ENCODE measurements at regions not wholly inside any gene's neighbourhood (a gene's known extent, or its start where the extent isn't known, plus 50 kb on each side); places are given as distances from the start of the nearest gene placed in this dataset.

DNA sequence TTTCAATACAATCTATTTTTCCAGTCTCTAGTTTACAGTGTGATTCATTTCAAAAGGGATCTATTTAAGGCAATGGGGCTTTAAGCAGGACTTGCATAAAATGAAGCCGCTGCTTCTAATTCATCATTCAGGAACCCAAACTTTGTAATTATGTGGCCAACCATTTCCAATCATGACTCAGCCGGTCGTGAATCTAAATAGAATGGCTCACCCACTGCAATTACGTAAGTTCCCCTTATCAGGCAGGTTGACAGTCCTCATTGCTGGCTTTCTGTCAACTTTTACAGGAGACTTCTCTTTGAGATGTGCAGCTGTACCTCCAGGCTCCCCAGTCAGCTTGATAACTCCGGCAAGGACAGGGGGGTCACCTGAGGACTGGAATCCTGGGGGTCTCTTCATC lies 152.8 kb upstream of the DAP start:
- 85% methylated on average over 5 of the region's 5 CpGs; no CpG with 5 or more reads in 1 of the 2 experiments for WGBS, 2 experiments (ENCODE audit: extremely low coverage in 1 of 2, insufficient coverage in 1 of 2, insufficient read length in 1 of 2, insufficient replicate concordance in 2 of 2, low coverage in 1 of 2, low lambda C conversion rate in 2 of 2, missing lambda C conversion rate in 1 of 2)
- ChIA-PET POLR2A (ENCODE audit: partially characterized antibody) (no interaction called here), CTCF (ENCODE audit: partially characterized antibody) (no interaction called here)
- Histone ChIP-seq H3K4me3 (ENCODE audit: extremely low read depth in 1 of 4, insufficient read depth in 2 of 4, low read depth in 3 of 4, low read length in 4 of 4) (no peak overlapping the region), H3K27ac (ENCODE audit: low read depth, low read length) (no peak overlapping the region), H3K9me3 (ENCODE audit: insufficient read depth in 2 of 2, low read depth in 1 of 2, low read length in 1 of 2) (no peaks in the 10 kb centered on the region), H3K79me2 (ENCODE audit: control insufficient read depth in 1 of 2, insufficient read depth in 2 of 2, low read length in 2 of 2) (no peaks in the 10 kb centered on the region), H3K56ac (replicated peaks; ENCODE audit: insufficient read length, low read depth, low read length) (no peak overlapping the region), H3K36me3 (ENCODE audit: control insufficient read depth in 2 of 4, insufficient read depth in 4 of 4, low read length in 3 of 4) (no peaks in the 10 kb centered on the region), H3K23ac (ENCODE audit: insufficient read length) (no peak overlapping the region), H4K5ac (ENCODE audit: insufficient read length, low read depth, low read length) (no peak overlapping the region), H3K27me3 (replicated peaks in 1 of 4; ENCODE audit: control insufficient read depth in 3 of 4, extremely low read depth in 1 of 4, insufficient read depth in 3 of 4, low read length in 3 of 4) (no peaks in the 10 kb centered on the region; a peak in 1 of 7 replicates), H3K4ac (replicated peaks; ENCODE audit: insufficient read length, low read depth, low read length) (no peak overlapping the region), H3K18ac (ENCODE audit: extremely low read depth, low read length) (no peak overlapping the region), H2BK15ac (ENCODE audit: low read length) (no peak overlapping the region), H2BK5ac (ENCODE audit: low read depth, low read length) (no peak overlapping the region), H4K8ac (ENCODE audit: extremely low read depth, insufficient read depth, low read length) (no peak overlapping the region), H4K91ac (replicated peaks; ENCODE audit: insufficient read length, low read length) (no peak overlapping the region), H2BK12ac (ENCODE audit: low read depth, low read length) (no peak overlapping the region), H2BK20ac (ENCODE audit: low read length) (no peak overlapping the region), H4K20me1 (replicated peaks in 1 of 2; ENCODE audit: control insufficient read depth in 1 of 2, insufficient read depth in 2 of 2, low read length in 2 of 2) (peaks cover 0 to 1% of the 10 kb centered on the region in 2 experiments), H3K4me2 (ENCODE audit: insufficient read depth in 1 of 2, low read depth in 2 of 2, low read length in 2 of 2) (no peak overlapping the region), H2AK5ac (ENCODE audit: low read depth, low read length) (no peak overlapping the region), H3K79me1 (ENCODE audit: low read depth, low read length) (no peaks in the 10 kb centered on the region), H3K4me1 (replicated peaks in 1 of 4; ENCODE audit: control insufficient read depth in 3 of 4, insufficient read depth in 4 of 4, low read length in 3 of 4) (no peaks in the 10 kb centered on the region; a peak in 1 of 7 replicates), H3K14ac (ENCODE audit: insufficient read length) (no peak overlapping the region), H3K23me2 (ENCODE audit: low read depth, low read length) (no peaks in the 10 kb centered on the region), H3K9ac (replicated peaks in 1 of 4; ENCODE audit: extremely low read depth in 1 of 4, low read depth in 3 of 4, low read length in 3 of 4) (no peak overlapping the region), H2BK120ac (replicated peaks; ENCODE audit: low read depth, low read length) (no peak overlapping the region), H2AFZ (ENCODE audit: low read length) (no peak overlapping the region)
- DNase-seq (ENCODE audit: low read depth in 1 of 2, low spot score in 2 of 2) = no peak
- TF ChIP-seq KDM4A (IDR thresholded peaks at IDR 0.05; ENCODE audit: low read depth, low read length, severe bottlenecking) (no peak), SP4 (IDR thresholded peaks at IDR 0.05; ENCODE audit: low read length) (no peak), GTF2F1 (IDR thresholded peaks at IDR 0.05; ENCODE audit: borderline replicate concordance, low read depth, low read length) (no peak)
- FAIRE-seq = no peak

Data from H1 (cell line).